ENCODE measurements at regions not wholly inside any gene's neighbourhood (a gene's known extent, or its start where the extent isn't known, plus 50 kb on each side); places are given as distances from the start of the nearest gene placed in this dataset.

GRCh38 chr6:86255973-86256372, 613.3 kb upstream of the SYNCRIP start:
- DNase-seq (ENCODE audit: low spot score) = no peak
- TF ChIP-seq, protein P1, sequence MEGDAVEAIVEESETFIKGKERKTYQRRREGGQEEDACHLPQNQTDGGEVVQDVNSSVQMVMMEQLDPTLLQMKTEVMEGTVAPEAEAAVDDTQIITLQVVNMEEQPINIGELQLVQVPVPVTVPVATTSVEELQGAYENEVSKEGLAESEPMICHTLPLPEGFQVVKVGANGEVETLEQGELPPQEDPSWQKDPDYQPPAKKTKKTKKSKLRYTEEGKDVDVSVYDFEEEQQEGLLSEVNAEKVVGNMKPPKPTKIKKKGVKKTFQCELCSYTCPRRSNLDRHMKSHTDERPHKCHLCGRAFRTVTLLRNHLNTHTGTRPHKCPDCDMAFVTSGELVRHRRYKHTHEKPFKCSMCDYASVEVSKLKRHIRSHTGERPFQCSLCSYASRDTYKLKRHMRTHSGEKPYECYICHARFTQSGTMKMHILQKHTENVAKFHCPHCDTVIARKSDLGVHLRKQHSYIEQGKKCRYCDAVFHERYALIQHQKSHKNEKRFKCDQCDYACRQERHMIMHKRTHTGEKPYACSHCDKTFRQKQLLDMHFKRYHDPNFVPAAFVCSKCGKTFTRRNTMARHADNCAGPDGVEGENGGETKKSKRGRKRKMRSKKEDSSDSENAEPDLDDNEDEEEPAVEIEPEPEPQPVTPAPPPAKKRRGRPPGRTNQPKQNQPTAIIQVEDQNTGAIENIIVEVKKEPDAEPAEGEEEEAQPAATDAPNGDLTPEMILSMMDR (IDR thresholded peaks at IDR 0.05; ENCODE audit: extremely low read depth, missing control alignments) = no peak

DNA sequence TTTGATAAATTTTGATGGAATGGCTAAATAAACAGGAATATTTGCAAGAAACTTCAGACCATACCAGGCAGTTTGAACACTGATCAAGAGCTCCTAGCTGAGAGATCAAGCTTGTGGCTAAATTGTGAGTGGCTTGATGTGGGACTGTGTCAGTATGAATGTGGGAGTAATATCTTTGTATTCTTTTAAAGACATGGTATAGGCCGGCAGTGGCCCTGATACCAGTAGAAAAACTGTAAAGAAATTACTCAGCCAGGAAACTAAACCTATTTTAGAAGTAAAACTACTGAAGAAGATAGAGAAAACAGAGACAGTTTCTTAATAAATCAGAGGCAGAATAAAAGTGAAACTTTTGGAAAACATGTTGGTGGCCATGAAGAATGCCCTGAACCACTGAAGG, 608.4 kb upstream of the SYNCRIP start:
- TF ChIP-seq, protein P1 (IDR thresholded peaks at IDR 0.05; ENCODE audit: extremely low read depth, missing control alignments) = no peak
- DNase-seq (ENCODE audit: low spot score) = no peak

GRCh38 chr6:86217906-86218305, 575.2 kb upstream of the SYNCRIP start:
- TF ChIP-seq, protein P1 (IDR thresholded peaks at IDR 0.05; ENCODE audit: extremely low read depth, missing control alignments) = no peak
- no peak for DNase-seq (ENCODE audit: low spot score)

DNA sequence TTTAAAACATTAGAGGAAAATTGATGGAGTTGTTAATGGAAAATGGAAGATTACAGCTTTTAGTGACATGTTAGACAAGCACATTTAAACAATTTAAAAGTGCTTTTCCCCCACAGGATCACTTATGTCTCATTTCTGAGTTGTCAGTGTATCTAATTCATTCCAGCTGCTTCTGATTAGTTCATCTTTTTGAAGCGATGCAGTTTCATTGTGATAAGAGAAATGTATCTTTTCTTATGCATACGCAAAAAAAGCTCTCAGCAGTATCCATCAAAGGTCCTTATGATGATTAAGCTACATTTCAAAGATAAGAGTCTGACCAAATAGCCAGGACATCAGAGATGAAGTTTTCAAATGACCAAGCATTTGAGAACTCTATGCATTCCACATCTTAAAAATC, 572.6 kb upstream of the SYNCRIP start:
- TF ChIP-seq, protein P1 (IDR thresholded peaks at IDR 0.05; ENCODE audit: extremely low read depth, missing control alignments) = no peak
- no peak for DNase-seq (ENCODE audit: low spot score)

DNA sequence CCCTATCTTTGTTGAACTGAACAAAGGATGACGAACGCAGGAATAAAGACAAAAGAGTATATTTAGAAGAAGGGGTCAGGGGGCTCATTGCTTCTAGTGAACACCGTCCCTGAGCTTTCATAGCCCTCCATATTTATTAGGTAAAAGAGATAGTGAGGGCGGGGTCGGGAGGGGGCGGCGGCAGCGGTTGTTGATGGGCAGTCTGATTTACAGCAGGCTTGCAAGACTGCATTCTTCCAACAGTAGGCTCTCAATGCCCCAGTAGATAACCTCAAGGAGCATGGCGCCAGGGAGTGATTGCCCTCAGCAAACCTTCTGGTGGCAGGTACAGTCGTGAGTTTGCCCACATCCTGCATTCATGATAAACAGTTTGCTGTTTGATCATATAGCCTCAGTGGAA, 563.3 kb upstream of the SYNCRIP start:
- TF ChIP-seq, protein P1 (IDR thresholded peaks at IDR 0.05; ENCODE audit: extremely low read depth, missing control alignments) = no peak
- DNase-seq (ENCODE audit: low spot score) = no peak

DNA sequence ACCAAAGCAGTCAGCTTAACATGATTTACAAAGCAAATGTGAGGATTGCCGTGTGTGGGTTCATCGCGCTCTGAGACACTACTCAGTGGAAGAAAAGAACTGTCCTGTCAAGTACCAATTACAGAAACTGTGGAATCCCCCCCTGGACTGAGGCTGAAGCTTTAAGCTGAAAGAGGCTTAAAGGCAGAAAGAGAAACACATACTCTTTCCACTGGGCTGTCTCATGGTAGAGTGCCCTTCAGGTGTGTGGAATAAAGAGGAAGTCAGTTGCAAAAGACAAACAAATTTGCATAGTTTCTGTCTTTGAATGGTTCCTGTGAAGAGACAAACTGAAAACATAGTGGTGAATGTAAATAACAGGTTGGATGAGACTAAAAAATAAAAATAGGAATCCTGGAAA, 560.4 kb upstream of the SYNCRIP start:
- DNase-seq (ENCODE audit: low spot score) = no peak
- TF ChIP-seq, protein P1 (IDR thresholded peaks at IDR 0.05; ENCODE audit: extremely low read depth, missing control alignments) = no peak

- TF ChIP-seq, protein P1 (IDR thresholded peaks at IDR 0.05; ENCODE audit: extremely low read depth, missing control alignments) = no peak
- no peak for DNase-seq (ENCODE audit: low spot score)
Observed at GRCh38 chr6:86193821-86194220, 551.1 kb upstream of the SYNCRIP start.

Data from GM20000 (cell line).